ENCODE measurements at regions not wholly inside any gene's neighbourhood (a gene's known extent, or its start where the extent isn't known, plus 50 kb on each side); places are given as distances from the start of the nearest gene placed in this dataset.

- ATAC-seq (ENCODE audit: low read depth) (no peak), DNase-seq (ENCODE audit: low spot score) (no peak)
- Histone ChIP-seq H3K4me3 (ENCODE audit: severe bottlenecking) (no peak overlapping the region), H3K4me1 (ENCODE audit: insufficient read depth, poor library complexity, severe bottlenecking) (no peaks in the 10 kb centered on the region), H3K36me3 (ENCODE audit: low read depth) (no peaks in the 10 kb centered on the region), H3K27me3 (ENCODE audit: insufficient read depth, poor library complexity, severe bottlenecking) (no peaks in the 10 kb centered on the region), H3K9me3 (ENCODE audit: severe bottlenecking) (no peaks in the 10 kb centered on the region), H3K27ac (ENCODE audit: poor library complexity, severe bottlenecking) (no peak overlapping the region)
- no peak for TF ChIP-seq CTCF (IDR thresholded peaks at IDR 0.05; ENCODE audit: poor library complexity, severe bottlenecking)
Measured at GRCh38 chr10:78914060-78914378, 154.7 kb upstream of the ZMIZ1 start.

GRCh38 chr10:78914502-78915189 lies 154.1 kb upstream of the ZMIZ1 start:
- DNase-seq (ENCODE audit: low spot score), result no peak
- no peak for ATAC-seq (ENCODE audit: low read depth)
- Histone ChIP-seq H3K27me3 (ENCODE audit: insufficient read depth, poor library complexity, severe bottlenecking) (no peaks in the 10 kb centered on the region), H3K36me3 (ENCODE audit: low read depth) (no peaks in the 10 kb centered on the region), H3K4me1 (ENCODE audit: insufficient read depth, poor library complexity, severe bottlenecking) (no peaks in the 10 kb centered on the region), H3K9me3 (ENCODE audit: severe bottlenecking) (no peaks in the 10 kb centered on the region), H3K27ac (ENCODE audit: poor library complexity, severe bottlenecking) (no peak overlapping the region), H3K4me3 (ENCODE audit: severe bottlenecking) (no peak overlapping the region)
- no peak for TF ChIP-seq CTCF (IDR thresholded peaks at IDR 0.05; ENCODE audit: poor library complexity, severe bottlenecking)

GRCh38 chr10:78915190-78915518 lies 153.6 kb upstream of the ZMIZ1 start:
- no peak overlapping the region for H3K27ac ChIP-seq (ENCODE audit: poor library complexity, severe bottlenecking)
- no peaks in the 10 kb centered on the region for H3K9me3 ChIP-seq (ENCODE audit: severe bottlenecking)
- no peaks in the 10 kb centered on the region for H3K4me1 ChIP-seq (ENCODE audit: insufficient read depth, poor library complexity, severe bottlenecking)
- ATAC-seq (ENCODE audit: low read depth), result no peak
- no peak for DNase-seq (ENCODE audit: low spot score)
- H3K36me3 ChIP-seq (ENCODE audit: low read depth), result no peaks in the 10 kb centered on the region
- TF ChIP-seq CTCF (IDR thresholded peaks at IDR 0.05; ENCODE audit: poor library complexity, severe bottlenecking), result no peak
- H3K27me3 ChIP-seq (ENCODE audit: insufficient read depth, poor library complexity, severe bottlenecking), result no peaks in the 10 kb centered on the region
- H3K4me3 ChIP-seq (ENCODE audit: severe bottlenecking), result no peak overlapping the region

- no peak for TF ChIP-seq CTCF (IDR thresholded peaks at IDR 0.05; ENCODE audit: poor library complexity, severe bottlenecking)
- Histone ChIP-seq H3K9me3 (ENCODE audit: severe bottlenecking) (no peaks in the 10 kb centered on the region), H3K4me3 (ENCODE audit: severe bottlenecking) (no peak overlapping the region), H3K4me1 (ENCODE audit: insufficient read depth, poor library complexity, severe bottlenecking) (no peaks in the 10 kb centered on the region), H3K27ac (ENCODE audit: poor library complexity, severe bottlenecking) (no peak overlapping the region), H3K36me3 (ENCODE audit: low read depth) (no peaks in the 10 kb centered on the region), H3K27me3 (ENCODE audit: insufficient read depth, poor library complexity, severe bottlenecking) (no peaks in the 10 kb centered on the region)
- no peak for ATAC-seq (ENCODE audit: low read depth)
- DNase-seq (ENCODE audit: low spot score), result no peak
Measured at GRCh38 chr10:78916227-78916626, 152.5 kb upstream of the ZMIZ1 start.

- H3K27ac ChIP-seq (ENCODE audit: poor library complexity, severe bottlenecking), result no peak overlapping the region
- H3K27me3 ChIP-seq (ENCODE audit: insufficient read depth, poor library complexity, severe bottlenecking), result no peaks in the 10 kb centered on the region
- H3K36me3 ChIP-seq (ENCODE audit: low read depth), result no peaks in the 10 kb centered on the region
- H3K4me1 ChIP-seq (ENCODE audit: insufficient read depth, poor library complexity, severe bottlenecking), result no peaks in the 10 kb centered on the region
- ATAC-seq (ENCODE audit: low read depth) (no peak), DNase-seq (ENCODE audit: low spot score) (no peak)
- TF ChIP-seq CTCF (IDR thresholded peaks at IDR 0.05; ENCODE audit: poor library complexity, severe bottlenecking), result no peak
- no peaks in the 10 kb centered on the region for H3K9me3 ChIP-seq (ENCODE audit: severe bottlenecking)
- no peak overlapping the region for H3K4me3 ChIP-seq (ENCODE audit: severe bottlenecking)
Measured at GRCh38 chr10:78919181-78919966, 149.4 kb upstream of the ZMIZ1 start.
